IMR-90 (cell line): ENCODE measurements at regions not wholly inside any gene's neighbourhood (a gene's known extent, or its start where the extent isn't known, plus 50 kb on each side); places are given as distances from the start of the nearest gene placed in this dataset.

Source experiments
- ATAC-seq: fragments of 200-7000 bp; cut with Tn5 transposase; 2 replicates; pipeline ENCODE4 v1.9.1; 2020; ENCODE audit warnings: low read depth, mild to moderate bottlenecking, moderate library complexity
- BruUV-seq: library from RNA; stranded (reverse); fragments of 400-500 nt; replicated peaks from 2 replicates; lab custom pipeline; 2021; lab: Mats Ljungman, UMichigan
- CTCF ChIA-PET: fragments of 300-600 bp; formaldehyde crosslinking; extraction: SDS; loops from one replicate; lab custom pipeline; 2021; ENCODE audit warnings: antibody characterized with exemption; lab: Yijun Ruan, JAX
- POLR2A ChIA-PET: fragments of 300-600 bp; sonication (Branson Sonifier 250); formaldehyde crosslinking; loops from one replicate; lab custom pipeline; 2022; ENCODE audit warnings: antibody characterized with exemption; ENCODE audit not compliant: unreplicated experiment; lab: Charles Lee
- DNase-seq: peaks from one replicate; pipeline ENCODE4 v3.0.0; 2013
- H2AFZ ChIP-seq: replicated peaks from 2 replicates; pipeline ENCODE3; 2013; ENCODE audit warnings: low read length, mild to moderate bottlenecking; ENCODE audit not compliant: poor library complexity
- H2AK5ac ChIP-seq: 2 replicates; pipeline ENCODE4 v1.6.1; 2013; ENCODE audit warnings: low read depth, low read length, inconsistent platforms
- H2AK9ac ChIP-seq: replicated peaks from 2 replicates; pipeline ENCODE3; 2013; ENCODE audit warnings: mild to moderate bottlenecking, low read depth, low read length, moderate library complexity; ENCODE audit not compliant: poor library complexity
- H2BK120ac ChIP-seq: 2 replicates; pipeline ENCODE4 v1.6.1; 2013; ENCODE audit warnings: low read depth, low read length, inconsistent platforms
- H2BK15ac ChIP-seq: 3 replicates; pipeline ENCODE4 v1.6.1; 2013; ENCODE audit warnings: low read depth, low read length, inconsistent platforms
- H2BK20ac ChIP-seq: 2 replicates; pipeline ENCODE4 v1.6.1; 2013; ENCODE audit warnings: low read depth, mild to moderate bottlenecking, inconsistent platforms, low read length, moderate library complexity
- H2BK5ac ChIP-seq: 2 replicates; pipeline ENCODE4 v1.6.1; 2013; ENCODE audit warnings: mild to moderate bottlenecking, low read depth, low read length, inconsistent platforms; ENCODE audit not compliant: poor library complexity, severe bottlenecking
- H3K14ac ChIP-seq: replicated peaks from 2 replicates; pipeline ENCODE4 v1.6.1; 2013; ENCODE audit warnings: low read depth, low read length, inconsistent platforms
- H3K18ac ChIP-seq: 2 replicates; pipeline ENCODE4 v1.6.1; 2013; ENCODE audit warnings: low read depth, low read length, control low read depth
- H3K23ac ChIP-seq: 2 replicates; pipeline ENCODE4 v1.6.1; 2013; ENCODE audit warnings: low read depth, low read length, inconsistent platforms
- H3K27ac ChIP-seq: 2 replicates; pipeline ENCODE4 v1.5.1; 2013; ENCODE audit warnings: mild to moderate bottlenecking, control low read depth, low read length; ENCODE audit not compliant: insufficient read depth
- H3K27me3 ChIP-seq: 2 replicates; pipeline ENCODE4 v1.6.1; 2013; ENCODE audit warnings: low read length; ENCODE audit not compliant: control insufficient read depth, insufficient read depth
- H3K36me3 ChIP-seq: 2 replicates; pipeline ENCODE4 v1.6.1; 2013; ENCODE audit warnings: low read length, mixed read lengths; ENCODE audit not compliant: control insufficient read depth, insufficient read depth
- H3K4ac ChIP-seq: 2 replicates; pipeline ENCODE4 v1.6.1; 2013; ENCODE audit warnings: low read depth, low read length, inconsistent platforms
- H3K4me1 ChIP-seq: 2 replicates; pipeline ENCODE4 v1.6.1; 2013; ENCODE audit warnings: low read length, mixed read lengths; ENCODE audit not compliant: control insufficient read depth, insufficient read depth
- H3K4me2 ChIP-seq: 2 replicates; pipeline ENCODE4 v1.6.1; 2013; ENCODE audit warnings: low read depth, mild to moderate bottlenecking, control low read depth, low read length, moderate library complexity
- H3K4me3 ChIP-seq: 2 replicates; pipeline ENCODE4 v1.5.1; 2013; ENCODE audit warnings: low read depth, mild to moderate bottlenecking, control low read depth, low read length, moderate library complexity; ENCODE audit not compliant: insufficient read depth
- H3K56ac ChIP-seq: 2 replicates; pipeline ENCODE4 v1.6.1; 2013; ENCODE audit warnings: low read length, inconsistent platforms; ENCODE audit not compliant: insufficient read depth; ENCODE audit errors: extremely low read depth
- H3K79me1 ChIP-seq, 2 experiments: 2 replicates each; pipeline ENCODE4 v1.6.1; 2013; ENCODE audit warnings: low read length in 2 of 2, inconsistent platforms in 1 of 2, low read depth in 1 of 2
- H3K9ac ChIP-seq: 2 replicates; pipeline ENCODE4 v1.6.1; 2013; ENCODE audit warnings: low read depth, low read length, control low read depth
- H3K9me1 ChIP-seq: 2 replicates; pipeline ENCODE4 v1.6.1; 2013; ENCODE audit warnings: low read length, inconsistent platforms; ENCODE audit not compliant: insufficient read depth
- H3K9me3 ChIP-seq: 2 replicates; pipeline ENCODE4 v1.6.1; 2013; ENCODE audit warnings: low read length; ENCODE audit not compliant: control insufficient read depth, insufficient read depth
- H4K20me1 ChIP-seq: 2 replicates; pipeline ENCODE4 v1.6.1; 2013; ENCODE audit warnings: low read length, inconsistent platforms; ENCODE audit not compliant: insufficient read depth
- H4K5ac ChIP-seq: 2 replicates; pipeline ENCODE4 v1.6.1; 2013; ENCODE audit warnings: mild to moderate bottlenecking, low read depth, low read length, control low read depth
- H4K8ac ChIP-seq, 2 experiments: 2 replicates each; pipeline ENCODE4 v1.6.1; 2013; ENCODE audit warnings: low read depth in 2 of 2, low read length in 2 of 2, control low read depth in 1 of 2, inconsistent platforms in 1 of 2
- H4K91ac ChIP-seq: 2 replicates; pipeline ENCODE4 v1.6.1; 2013; ENCODE audit warnings: low read depth, low read length, inconsistent platforms; ENCODE audit not compliant: insufficient read depth
- USF2 ChIP-seq: fragments of 150-350 bp; IDR thresholded peaks from 2 replicates; pipeline ENCODE4 v1.6.1; 2017; ENCODE audit warnings: mild to moderate bottlenecking, antibody characterized with exemption, low read length, low read depth
- WGBS, 2 experiments: methylation state at CpG; one replicate each; pipeline versions ENCODE4 v1.1.5 to v1.1.7; 2013; ENCODE audit warnings: missing lambda C conversion rate in 2 of 2; ENCODE audit not compliant: insufficient read length in 1 of 2; ENCODE audit errors: extremely low coverage in 2 of 2; 5-methylcytosine and 5-hydroxymethylcytosine counted together
- dilution Hi-C: fragments of 300-500 bp; cut with HindIII; formaldehyde crosslinking; loops from one replicate; pipeline ENCODE4 v1.14.3; 2018; ENCODE audit warnings: low sequenced_read_pairs; ENCODE audit not compliant: unreplicated experiment
- in situ Hi-C: fragments of 300-500 bp; cut with MboI; formaldehyde crosslinking; loops from 3 replicates; pipeline ENCODE4 v1.14.3; 2019; ENCODE audit warnings: low sequenced_read_pairs, inconsistent platforms, mixed read lengths
- intact Hi-C: fragments of 100-400 bp; cut with micrococcal nuclease; formaldehyde crosslinking; loops from 2 replicates; pipeline ENCODE4 v1.10.0; 2022

DNA sequence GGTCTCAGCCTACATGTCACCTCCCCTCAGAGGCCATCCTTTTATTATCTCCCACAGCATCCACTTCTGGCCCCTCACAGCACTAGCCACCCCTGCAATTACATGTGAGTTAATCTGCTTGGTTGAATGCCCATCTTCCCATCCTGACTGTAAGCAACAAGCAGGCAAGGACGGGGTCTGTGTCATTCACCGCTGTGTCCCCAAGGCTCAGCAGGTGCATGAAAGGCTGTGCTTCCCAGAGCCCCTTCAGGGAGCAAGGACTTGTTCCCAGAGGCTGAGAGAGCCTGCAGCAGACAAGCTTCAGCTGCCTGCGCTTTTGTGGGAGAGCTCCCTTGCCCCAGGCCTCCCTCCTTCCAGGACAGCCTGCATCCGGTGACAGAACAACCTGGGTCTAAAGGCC is 172.7 kb upstream of the GSC start:
- H3K27ac ChIP-seq: no peak overlapping the region

More for the DNA sequence above, 172.7 kb upstream of the GSC start:
- BruUV-seq: no TSS peak
- ChIA-PET POLR2A (no interaction called here), CTCF (no interaction called here)
- Histone ChIP-seq H3K27me3 (no peaks in the 10 kb centered on the region), H2AFZ (no peak overlapping the region), H3K4ac (no peak overlapping the region), H3K4me1 (no peaks in the 10 kb centered on the region), H3K4me2 (no peak overlapping the region), H2BK5ac (no peak overlapping the region), H2BK15ac (no peak overlapping the region), H2AK5ac (no peak overlapping the region), H2BK120ac (no peak overlapping the region), H3K18ac (no peak overlapping the region), H4K20me1 (no peaks in the 10 kb centered on the region), H2BK20ac (no peak overlapping the region), H3K23ac (no peak overlapping the region), H4K8ac (no peak overlapping the region), H2AK9ac (no peak overlapping the region), H3K9ac (no peak overlapping the region), H4K91ac (no peak overlapping the region), H3K9me3 (peaks cover 13% of the 10 kb centered on the region), H3K9me1 (no peaks in the 10 kb centered on the region), H4K5ac (no peak overlapping the region), H3K4me3 (no peak overlapping the region), H3K79me1 (no peaks in the 10 kb centered on the region), H3K36me3 (no peaks in the 10 kb centered on the region), H3K56ac (no peak overlapping the region), H3K14ac (no peak overlapping the region)
- 28% methylated on average over 2 of the region's 4 CpGs; no CpG with 5 or more reads in 1 of the 2 experiments for WGBS, 2 experiments
- TF ChIP-seq USF2: no peak
- dilution Hi-C loops (no loop called here), intact Hi-C loops (no loop called here), in situ Hi-C loops (no loop called here)
- DNase-seq (no peak), ATAC-seq (no peak)
